ENCODE measurements at regions not wholly inside any gene's neighbourhood (a gene's known extent, or its start where the extent isn't known, plus 50 kb on each side); places are given as distances from the start of the nearest gene placed in this dataset.

- Mint-ChIP-seq H3K36me3 (ENCODE audit: insufficient read depth in 1 of 3, low read depth in 3 of 3) (no peaks in the 10 kb centered on the region), H3K4me1 (peaks cover 0 to 2% of the 10 kb centered on the region in 2 experiments; a peak in 1 of 4 replicates), H3K4me3 (no peak overlapping the region), H3K27me3 (ENCODE audit: low read depth) (no peaks in the 10 kb centered on the region), H3K27ac (no peak overlapping the region), H3K9me3 (no peaks in the 10 kb centered on the region)
- TF ChIP-seq, protein P1, sequence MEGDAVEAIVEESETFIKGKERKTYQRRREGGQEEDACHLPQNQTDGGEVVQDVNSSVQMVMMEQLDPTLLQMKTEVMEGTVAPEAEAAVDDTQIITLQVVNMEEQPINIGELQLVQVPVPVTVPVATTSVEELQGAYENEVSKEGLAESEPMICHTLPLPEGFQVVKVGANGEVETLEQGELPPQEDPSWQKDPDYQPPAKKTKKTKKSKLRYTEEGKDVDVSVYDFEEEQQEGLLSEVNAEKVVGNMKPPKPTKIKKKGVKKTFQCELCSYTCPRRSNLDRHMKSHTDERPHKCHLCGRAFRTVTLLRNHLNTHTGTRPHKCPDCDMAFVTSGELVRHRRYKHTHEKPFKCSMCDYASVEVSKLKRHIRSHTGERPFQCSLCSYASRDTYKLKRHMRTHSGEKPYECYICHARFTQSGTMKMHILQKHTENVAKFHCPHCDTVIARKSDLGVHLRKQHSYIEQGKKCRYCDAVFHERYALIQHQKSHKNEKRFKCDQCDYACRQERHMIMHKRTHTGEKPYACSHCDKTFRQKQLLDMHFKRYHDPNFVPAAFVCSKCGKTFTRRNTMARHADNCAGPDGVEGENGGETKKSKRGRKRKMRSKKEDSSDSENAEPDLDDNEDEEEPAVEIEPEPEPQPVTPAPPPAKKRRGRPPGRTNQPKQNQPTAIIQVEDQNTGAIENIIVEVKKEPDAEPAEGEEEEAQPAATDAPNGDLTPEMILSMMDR (conservative IDR thresholded peaks at IDR 0.05): no peak
- H2AK5ac ChIP-seq (ENCODE audit: insufficient read length, low read length): no peak overlapping the region
- H3K9me3 ChIP-seq (ENCODE audit: control insufficient read depth, low read depth, low read length): no peaks in the 10 kb centered on the region
- H3K56ac ChIP-seq (ENCODE audit: insufficient read length, low read depth, low read length): no peak overlapping the region
- no peak overlapping the region for H2BK12ac ChIP-seq (ENCODE audit: insufficient read length, low read depth, low read length)
- H3K9ac ChIP-seq (ENCODE audit: extremely low read depth, insufficient read length, low read length): no peak overlapping the region
- no peak overlapping the region for H2BK120ac ChIP-seq (ENCODE audit: low read depth, low read length, poor library complexity, severe bottlenecking)
- H3K23me2 ChIP-seq (ENCODE audit: insufficient read length, low read depth, low read length, poor library complexity, severe bottlenecking): no peaks in the 10 kb centered on the region
- H4K91ac ChIP-seq (ENCODE audit: insufficient read length, low read depth, low read length): no peak overlapping the region
- H2BK5ac ChIP-seq (ENCODE audit: insufficient read length, low read length): no peak overlapping the region
- no peak overlapping the region for H3K18ac ChIP-seq (ENCODE audit: insufficient read length, low read depth, low read length)
- no peaks in the 10 kb centered on the region for H3K79me1 ChIP-seq (ENCODE audit: insufficient read depth, low read depth, low read length, poor library complexity, severe bottlenecking)
- H4K5ac ChIP-seq (ENCODE audit: insufficient read length, low read depth, low read length): no peak overlapping the region
- H2AFZ ChIP-seq (ENCODE audit: low read length): no peak overlapping the region
- no peaks in the 10 kb centered on the region for H3K79me2 ChIP-seq (ENCODE audit: insufficient read depth, low read length)
- no peak overlapping the region for H3K14ac ChIP-seq (ENCODE audit: insufficient read depth, low read length)
- H2BK15ac ChIP-seq (ENCODE audit: low read depth, low read length): no peak overlapping the region
- no peaks in the 10 kb centered on the region for H3K27me3 ChIP-seq (ENCODE audit: insufficient read depth, low read length)
- no peak overlapping the region for H3K27ac ChIP-seq (ENCODE audit: insufficient read length, low read depth, low read length)
- H3K23ac ChIP-seq (ENCODE audit: insufficient read length, low read depth, low read length): no peak overlapping the region
- no peak for DNase-seq
- H4K8ac ChIP-seq (replicated peaks; ENCODE audit: insufficient read length, low read depth, low read length): no peak overlapping the region
- H4K20me1 ChIP-seq (ENCODE audit: control insufficient read depth, insufficient read depth, insufficient read length): no peaks in the 10 kb centered on the region
- H3K4me1 ChIP-seq (ENCODE audit: insufficient read depth, low read length): no peaks in the 10 kb centered on the region
- no peak overlapping the region for H3K4me2 ChIP-seq (ENCODE audit: insufficient read depth, insufficient read length, low read length)
- no peak overlapping the region for H3K4ac ChIP-seq (ENCODE audit: low read depth, low read length)
- no peak overlapping the region for H2BK20ac ChIP-seq (ENCODE audit: low read depth, low read length, poor library complexity, severe bottlenecking)
- no peak overlapping the region for H3T11ph ChIP-seq (ENCODE audit: low read length)
These were observed 605.2 kb downstream of the KLHL13 start for GRCh38 chrX:117511379-117511778.
